Left renal cortex interstitium (tissue), 4 donors: ENCODE measurements at regions not wholly inside any gene's neighbourhood (a gene's known extent, or its start where the extent isn't known, plus 50 kb on each side); places are given as distances from the start of the nearest gene placed in this dataset.
"Not testable (repeated sequence)": the region's sequence is repeated elsewhere in the genome, so short reads cannot be mapped to it uniquely, and the experiment has no call there.

Experiments used
- DNase-seq, 4 donors: peaks; one replicate each; pipeline ENCODE4 v3.0.0-alpha.2; 2013; ENCODE audit warnings: low read depth in 4 of 4, low spot score in 2 of 4, missing footprints in 1 of 4

DNA sequence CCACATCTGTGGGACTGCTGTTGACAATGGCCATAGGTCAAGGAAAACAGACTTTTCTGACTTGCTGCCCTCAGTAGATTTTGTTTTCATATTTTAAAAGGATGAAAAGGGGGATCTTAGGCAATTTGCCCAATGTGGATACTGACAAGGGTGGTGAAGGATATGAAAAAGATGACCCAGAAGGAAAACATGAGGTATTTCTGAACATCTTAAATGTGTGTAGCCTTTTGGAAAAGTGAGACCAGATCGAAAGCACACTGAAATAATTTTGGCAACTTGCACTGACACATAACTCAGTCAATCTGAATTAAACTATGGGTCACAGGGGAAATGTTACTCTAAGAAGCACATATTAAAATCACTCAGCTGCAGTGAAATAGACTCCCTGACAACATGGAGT, 1793.0 kb upstream of the ACO1 start:
- peak in 1 of 4 donors; percentile 3 for DNase-seq

DNA sequence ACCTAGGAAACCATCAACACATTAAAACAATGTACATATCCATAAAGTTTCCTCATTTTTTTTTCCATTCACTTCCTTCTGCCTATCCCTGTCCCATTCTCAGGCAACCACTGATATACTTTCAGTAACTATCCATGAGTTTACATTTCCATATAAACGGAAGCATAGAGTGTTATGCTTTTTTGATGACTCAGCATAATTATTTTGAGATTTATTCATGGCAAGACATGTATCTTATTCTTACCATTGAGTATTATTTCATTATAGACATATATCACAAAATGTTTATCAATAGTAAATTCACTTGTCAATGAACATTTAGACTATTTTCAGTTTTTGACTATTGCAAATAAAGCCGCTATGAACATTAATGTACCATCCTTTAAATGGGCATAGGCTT, 1786.8 kb upstream of the ACO1 start:
- no peak for DNase-seq

DNA sequence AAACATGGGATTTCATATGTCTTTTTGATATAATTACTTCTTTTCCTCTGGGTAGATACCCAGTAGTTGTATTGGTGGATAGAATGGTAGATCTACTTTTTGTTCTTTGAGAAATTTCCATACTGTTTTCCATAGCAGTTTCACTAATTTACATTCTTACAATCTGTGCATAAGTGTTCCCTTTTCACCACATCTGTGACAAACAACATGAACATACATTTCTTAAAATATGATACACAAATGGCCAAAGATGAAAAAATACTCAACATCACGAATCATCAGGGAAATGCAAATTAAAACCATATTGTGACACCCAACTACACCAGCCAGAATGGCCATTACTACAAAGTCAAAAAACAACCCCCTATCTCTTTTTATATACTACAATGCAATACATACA, 1778.5 kb upstream of the ACO1 start:
- no peak for DNase-seq

DNA sequence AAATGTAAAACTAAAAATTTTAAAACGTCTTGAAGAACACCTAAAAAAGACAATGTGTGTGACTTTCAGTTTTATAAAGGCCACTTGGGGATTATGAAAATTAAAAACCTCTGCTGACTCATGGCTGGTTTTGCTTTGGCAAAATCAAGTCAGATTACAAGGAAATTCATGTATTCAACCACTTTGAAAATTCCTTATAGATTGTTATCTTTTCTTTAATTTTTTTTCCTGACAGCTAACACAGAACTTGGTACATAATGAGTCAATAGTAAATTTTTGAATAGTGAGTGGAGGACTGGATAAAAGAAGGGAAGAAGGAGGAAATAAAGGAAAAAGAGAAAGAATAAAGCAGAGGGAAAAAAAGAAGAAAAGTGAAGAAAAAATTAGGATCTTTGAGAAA, 1774.7 kb upstream of the ACO1 start:
- no peak for DNase-seq

DNA sequence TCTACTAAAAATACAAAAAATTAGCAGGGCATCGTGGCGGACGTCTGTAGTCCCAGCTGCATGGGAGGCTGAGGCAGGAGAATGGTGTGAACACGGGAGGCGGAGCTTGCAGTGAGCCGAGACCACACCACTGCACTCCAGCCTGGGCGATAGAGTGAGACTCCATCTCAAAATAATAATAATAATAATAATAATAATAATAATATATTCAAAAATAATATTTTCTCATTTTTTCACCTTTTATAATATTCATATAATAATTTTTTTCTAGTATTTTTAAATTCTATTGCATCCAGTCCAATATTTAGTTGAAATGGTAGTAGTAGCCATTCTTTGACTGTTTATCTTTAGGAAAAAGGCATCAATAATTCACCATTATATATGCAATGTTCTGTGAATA, 1767.7 kb upstream of the ACO1 start:
- DNase-seq, result not testable (repeated sequence)

DNA sequence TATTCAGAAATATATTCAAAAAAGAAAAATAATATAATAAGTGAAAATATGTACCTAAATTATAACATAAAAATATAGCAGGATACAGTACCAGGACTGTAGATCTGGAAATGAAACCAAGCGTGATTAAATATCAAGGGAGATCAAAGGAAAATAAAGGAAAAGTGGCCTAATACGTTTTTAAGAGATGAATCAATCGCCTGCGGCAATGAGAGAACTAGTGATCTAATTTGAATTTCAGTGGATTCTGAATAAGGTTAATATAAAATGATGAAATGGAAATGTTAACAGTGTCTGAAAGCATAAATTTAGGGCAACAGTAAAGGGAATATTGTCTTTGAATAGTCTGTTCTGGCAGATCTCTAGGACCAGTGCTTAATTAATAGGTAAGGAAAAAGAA, 1761.9 kb upstream of the ACO1 start:
- DNase-seq, result no peak

DNA sequence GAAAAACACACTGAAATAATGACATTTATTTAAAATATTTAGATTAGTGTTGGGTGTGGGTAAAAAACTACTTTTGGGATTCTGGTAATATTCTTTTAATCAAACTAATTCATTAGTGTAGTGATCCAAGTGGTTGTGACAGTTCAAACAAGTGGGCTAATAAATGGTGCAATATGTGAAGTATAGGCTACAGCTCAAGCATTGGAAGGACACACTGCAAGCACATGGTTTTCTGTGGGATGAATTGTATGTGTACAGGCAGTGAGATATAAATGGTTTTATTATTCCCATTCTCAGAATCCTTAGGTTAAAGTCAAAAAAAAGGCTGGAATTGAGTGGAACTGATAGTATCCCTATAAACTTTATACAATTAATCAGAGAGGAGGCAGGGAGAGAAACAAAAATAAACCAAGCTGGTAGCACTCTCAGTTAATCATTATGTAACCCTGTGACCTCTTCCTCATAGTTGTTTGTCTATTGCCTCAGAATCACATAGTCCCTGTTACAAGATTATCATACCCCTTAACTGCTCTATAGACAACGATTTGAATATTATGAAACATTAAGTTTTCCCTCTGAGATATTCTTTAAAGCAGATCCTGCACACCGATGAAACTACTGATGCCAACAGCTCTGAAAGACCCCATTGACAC, 1755.4 kb upstream of the ACO1 start:
- DNase-seq, result no peak

DNA sequence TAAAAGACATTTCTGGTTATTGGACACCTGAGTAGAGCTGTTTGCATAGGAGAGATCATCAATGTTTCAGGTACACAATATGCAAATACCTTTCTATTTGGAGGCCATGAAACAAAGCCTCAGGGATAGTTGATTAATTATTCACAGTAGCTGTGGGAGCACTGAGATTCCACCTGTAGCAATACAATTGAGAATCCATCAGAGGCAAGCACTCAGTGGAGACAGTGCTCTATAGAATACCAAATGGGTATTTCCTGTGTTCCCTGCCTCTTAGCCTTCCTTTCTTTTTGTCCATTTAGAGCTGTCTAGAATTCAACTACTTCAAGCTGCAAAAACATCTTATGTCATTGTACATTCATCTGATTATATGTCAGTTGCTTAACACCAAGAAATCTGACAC, 1754.0 kb upstream of the ACO1 start:
- no peak for DNase-seq

DNA sequence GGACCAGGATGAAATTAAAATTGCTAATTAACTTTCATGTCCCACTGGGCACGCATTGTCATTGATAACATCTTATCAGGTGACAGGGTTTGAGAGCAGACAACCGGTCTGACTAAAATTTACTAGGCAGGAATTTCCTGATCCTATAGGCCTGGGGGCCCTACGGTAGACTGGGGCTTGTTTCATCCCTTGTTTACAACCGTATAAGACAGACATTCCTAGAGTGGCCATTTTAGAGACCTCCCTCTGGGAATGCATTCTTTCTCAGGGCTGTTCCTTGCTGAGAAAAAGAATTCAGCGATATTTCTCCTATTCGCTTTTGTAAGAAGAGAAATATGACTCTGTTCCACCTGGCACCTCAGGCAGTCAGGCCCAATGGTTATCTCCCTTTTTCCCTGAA, 1737.8 kb upstream of the ACO1 start:
- not testable (repeated sequence) for DNase-seq

DNA sequence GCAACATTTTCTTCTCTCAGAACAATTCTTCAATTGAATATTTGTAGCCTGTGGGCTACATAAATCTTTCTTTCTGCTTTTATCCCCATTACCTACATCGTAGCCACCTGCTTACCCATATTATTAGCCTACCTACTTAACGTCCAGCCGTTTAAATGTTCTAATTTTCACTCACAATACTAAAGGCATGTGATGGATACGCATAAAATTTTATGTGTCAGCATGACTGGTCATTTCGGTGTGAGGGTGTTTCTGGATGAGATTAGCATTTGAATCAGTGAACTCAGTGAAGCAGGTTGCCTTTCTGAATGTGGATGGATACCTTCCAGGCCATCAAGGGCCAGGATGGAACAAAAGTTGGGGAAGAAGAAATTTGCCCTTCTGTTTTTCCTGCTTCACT, 1722.5 kb upstream of the ACO1 start:
- DNase-seq, result no peak

DNA sequence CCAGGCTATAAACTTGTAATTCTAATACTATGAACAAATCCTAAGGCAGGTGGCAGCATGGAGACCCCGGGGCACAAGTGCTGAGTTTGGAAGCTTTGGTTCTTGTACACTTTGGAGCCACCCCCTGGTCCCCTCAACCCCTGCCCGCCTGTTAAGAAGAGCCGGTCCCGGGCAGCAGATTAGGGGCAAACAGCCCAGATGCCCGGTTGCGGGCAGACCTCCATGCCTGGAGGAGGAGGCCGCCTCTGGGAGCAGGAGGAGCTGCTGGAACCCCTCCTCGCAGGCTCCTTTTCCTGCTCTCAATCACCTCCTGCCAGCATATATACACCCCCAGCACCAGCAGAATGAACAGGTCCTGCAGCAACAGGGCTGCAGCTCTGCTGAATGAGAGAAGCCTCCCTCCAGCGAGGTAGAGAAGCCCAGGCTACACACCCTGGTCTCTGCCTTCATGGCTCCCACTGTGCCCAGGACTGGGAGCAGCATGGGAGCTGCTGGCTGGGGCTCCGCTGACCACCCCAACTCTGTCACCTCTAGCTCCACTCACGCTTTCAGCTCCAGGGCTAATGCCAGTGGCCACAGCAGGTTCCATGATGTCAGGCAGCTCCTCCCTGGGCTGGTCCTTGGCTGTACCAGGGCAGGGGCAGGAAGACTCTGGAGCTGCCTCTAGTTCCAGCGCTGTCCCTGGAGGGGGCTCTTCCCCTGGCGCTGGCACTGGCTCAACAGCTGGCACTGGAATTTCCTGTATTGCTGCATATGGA, 1713.5 kb upstream of the ACO1 start:
- no peak for DNase-seq

DNA sequence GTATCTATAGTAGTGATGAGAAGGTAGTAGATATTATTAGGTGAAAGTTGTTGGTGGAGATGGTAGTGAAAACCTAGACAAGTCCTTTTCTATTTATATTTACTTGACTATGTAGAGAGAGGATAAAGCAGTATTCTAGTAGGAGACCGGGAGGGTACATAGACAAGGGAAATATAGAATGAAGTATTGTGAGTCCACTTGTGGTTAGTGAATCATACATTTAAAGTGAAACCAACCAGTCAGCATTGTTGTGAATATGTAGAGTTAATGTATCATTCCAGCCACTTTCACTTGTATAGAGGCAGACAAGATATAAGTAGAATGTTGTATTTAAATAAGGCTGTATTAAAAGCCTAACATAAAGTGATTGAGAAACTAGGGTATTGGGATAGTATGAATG, 1711.3 kb upstream of the ACO1 start:
- no peak for DNase-seq

DNA sequence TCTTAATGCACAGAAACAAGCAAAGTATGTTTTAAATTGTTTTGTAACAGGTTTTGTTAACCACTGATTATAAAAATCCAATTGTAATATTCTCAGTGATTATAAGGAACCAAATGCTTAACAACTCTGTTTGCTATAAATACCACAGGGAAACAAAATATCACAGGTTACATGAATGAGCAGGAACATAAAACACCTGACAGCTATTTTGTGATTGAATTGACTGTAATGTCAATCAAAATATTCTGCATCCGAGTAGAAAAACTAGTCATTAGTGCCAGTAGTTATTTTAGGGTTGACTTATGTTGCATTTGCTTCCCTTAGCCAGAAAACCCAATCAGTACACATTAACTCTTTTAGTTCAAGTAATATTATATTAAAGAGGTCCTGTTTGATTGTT, 1707.8 kb upstream of the ACO1 start:
- DNase-seq, result no peak

DNA sequence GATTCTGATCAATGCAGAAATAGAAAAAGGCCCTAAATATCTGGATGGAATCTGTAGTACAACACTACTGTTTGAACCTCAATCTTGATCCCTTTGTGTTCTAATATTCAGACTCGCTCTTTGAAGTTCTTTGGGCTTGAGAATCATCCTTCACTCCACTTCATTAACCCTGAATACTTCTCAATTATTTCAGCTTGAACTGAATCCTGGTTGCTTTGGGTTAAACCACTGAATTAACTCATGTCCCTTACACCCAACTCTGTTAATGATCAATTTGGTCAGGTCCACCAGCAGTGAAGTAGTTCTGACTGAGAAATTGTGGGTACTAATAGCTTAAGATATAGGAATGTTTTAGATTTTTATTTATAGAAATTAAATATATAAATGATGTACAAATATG, 1707.2 kb upstream of the ACO1 start:
- DNase-seq, result peak in 1 of 4 donors; percentile 4

DNA sequence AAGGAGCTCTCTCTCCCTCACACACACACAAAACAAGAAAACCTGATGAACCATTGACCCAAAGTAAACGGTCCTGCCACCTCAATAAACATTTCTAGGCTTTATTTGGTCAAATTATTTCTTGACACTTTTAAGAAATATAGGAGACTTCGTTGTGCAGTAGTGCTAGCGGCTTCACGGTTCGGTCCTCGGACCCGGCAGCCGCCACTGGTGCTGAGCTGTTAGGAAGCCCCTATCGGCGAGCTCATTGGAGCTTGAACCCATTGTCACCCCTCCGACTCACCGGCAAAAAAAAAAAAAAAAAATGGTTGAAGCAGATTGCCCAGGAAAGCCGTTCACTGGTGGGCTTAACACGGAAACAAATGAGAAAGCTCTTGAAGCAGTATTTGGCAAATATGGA, 1695.6 kb upstream of the ACO1 start:
- DNase-seq, result no peak

DNA sequence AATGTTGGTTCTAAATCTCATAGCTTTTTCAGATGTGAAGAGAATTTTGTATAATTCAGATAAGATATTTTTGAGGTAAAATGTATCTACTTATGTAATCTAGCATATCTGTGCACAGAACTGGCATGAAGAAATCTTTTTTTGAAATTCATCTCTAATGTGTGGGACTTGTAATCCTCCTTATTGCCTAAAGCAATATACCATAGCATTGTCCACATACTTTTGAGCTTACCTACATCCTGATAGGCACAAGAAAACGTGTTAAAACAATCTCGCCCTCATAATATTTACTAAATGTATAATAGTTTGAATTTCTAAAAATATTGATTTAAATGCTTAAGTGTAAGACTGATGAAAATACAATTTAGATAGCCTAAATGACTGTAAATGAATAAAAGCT, 1686.5 kb upstream of the ACO1 start:
- DNase-seq, result no peak

DNA sequence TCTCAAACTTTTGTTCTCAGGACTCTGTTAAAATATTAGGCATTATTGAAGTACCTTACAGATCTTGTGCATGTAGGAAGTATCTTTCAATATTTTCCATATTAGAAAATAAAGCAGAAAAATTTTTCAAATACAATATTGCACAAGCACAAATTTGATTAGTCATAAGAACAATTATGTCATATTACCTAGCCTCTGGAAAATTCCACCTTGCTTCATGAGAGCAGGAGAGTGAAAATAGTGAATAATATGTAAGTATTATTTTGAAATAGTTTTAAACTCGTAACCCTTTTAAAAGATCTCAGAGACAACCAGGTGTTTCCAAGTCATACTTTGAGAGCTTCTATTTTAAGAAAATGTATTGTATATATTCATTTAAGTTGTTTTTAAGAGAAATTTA, 1672.9 kb upstream of the ACO1 start:
- no peak for DNase-seq

DNA sequence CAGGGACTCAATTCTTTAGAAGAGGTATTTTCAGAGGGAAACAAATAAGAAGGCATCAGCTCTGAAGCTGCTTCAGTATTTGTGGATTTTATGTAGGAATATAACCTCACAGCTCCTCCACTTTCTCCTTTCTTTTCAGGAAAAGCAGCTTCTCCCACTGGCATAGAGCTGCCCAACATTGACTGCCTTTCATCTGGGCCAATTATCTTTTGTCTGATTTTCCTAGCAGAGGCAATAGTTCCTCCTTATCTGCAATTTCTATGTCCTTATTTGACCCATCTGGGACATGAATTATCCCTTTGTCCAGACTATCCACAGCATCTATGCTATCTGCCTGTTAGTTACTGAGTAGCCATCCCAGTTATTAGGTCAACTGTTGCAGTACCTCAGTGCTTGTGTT, 1671.2 kb upstream of the ACO1 start:
- no peak for DNase-seq

DNA sequence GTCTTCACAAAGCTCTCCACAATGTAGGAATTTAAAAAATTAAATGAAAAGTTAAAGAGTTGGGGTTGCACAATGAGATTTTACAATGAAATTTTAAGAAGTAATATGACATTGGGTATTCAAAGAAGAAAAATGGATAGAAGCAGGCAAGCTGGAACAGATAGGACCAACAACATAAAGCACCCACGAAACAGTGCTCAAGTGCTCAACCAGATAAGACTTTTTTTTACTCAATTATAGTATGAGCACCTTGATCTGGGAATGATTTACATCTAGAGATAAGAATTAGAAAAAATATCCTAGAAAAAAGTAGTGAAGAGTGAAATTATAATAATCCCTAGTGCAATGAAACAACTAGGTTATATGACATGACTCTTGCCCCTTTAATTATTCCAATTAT, 1670.1 kb upstream of the ACO1 start:
- no peak for DNase-seq

DNA sequence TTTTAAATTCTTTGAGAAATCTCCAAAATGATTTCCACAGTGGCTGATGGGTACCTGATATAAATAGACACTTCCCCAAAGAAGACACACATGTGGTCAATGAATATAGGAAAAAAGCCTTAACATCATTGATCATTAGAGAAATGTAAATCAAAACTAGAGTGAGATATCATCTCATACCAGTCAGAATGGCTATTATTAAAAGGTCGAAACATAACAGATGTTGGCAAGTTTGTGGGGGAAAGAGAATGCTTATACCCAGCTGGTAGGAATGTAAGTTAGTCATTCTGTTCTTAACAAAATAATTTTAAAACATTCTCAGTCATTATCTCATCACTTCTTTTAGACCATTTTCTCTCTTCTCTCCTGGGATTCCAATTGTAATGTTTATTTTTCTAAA, 1666.0 kb upstream of the ACO1 start:
- DNase-seq, result no peak

DNA sequence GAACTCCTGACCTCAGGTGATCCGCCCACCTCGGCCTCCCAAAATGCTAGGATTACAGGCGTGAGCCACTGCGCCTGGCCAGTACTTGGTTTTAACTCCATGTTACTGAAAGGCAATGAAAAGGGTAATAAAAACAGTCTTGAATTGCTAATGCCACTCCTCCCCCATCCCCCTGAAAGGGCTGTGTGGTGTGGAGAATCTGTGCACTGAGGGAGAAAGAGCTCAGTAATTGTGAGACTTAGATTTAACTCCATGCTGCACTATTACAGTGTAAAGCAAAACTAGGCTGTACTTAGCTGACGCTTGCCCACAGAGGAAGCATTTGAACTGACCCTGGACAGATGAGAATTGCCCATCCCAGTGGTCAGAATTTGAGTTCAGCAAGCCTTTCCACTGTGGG, 1662.4 kb upstream of the ACO1 start:
- peak; percentile 3 to 17 (median 14) for DNase-seq

DNA sequence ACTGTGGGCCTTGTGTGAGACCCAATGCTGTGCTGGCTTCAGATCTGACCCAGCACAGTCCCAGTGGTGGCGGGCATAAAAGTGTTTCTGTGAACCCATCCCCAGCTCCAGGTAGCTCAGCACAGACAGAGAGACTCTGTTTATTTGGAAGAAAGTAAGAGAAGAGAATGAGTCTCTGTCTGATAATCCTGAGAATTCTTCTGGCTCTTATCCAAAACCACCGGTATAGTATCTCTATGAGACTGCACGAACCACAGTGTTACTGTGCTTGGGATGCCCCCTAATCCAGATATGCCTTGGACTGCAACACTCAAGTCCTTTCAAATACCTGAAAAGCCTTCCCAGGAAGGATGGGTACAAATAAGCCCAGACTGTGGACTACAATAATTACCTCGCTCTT, 1660.8 kb upstream of the ACO1 start:
- DNase-seq, result no peak

DNA sequence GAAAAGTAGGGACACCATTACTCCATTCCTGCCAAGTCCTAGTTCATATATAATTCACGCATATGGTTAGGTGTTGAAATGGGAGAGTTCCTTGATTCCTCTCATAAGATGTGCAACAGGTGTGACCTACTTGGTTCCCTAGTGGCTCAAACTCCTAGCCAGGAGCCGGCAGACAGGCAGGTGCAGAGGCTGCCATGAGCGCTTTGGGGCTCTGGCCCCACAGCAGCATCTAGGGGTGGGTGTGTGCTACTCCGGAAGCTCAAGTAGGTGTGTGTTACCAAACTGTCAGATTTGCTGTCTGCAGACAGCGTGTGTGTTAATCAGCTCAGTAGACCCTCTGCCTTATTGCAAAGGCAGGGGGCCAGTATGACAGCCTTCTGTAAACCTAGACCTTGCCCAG, 1652.4 kb upstream of the ACO1 start:
- DNase-seq, result no peak
